ENCODE measurements at regions not wholly inside any gene's neighbourhood (a gene's known extent, or its start where the extent isn't known, plus 50 kb on each side); places are given as distances from the start of the nearest gene placed in this dataset.

GRCh38 chr7:26444555-26444954 lies 152.9 kb downstream of the SNX10 start:
- no peak for TF ChIP-seq POLR2AphosphoS5 (IDR thresholded peaks at IDR 0.05; ENCODE audit: low read depth)
- no peak for TF ChIP-seq CTCF (IDR thresholded peaks at IDR 0.05; ENCODE audit: insufficient read depth, low read length)
- 0 out of 2 replicates have a peak, but pooled peaks have one; percentile 23 for TF ChIP-seq SPI1 (IDR thresholded peaks at IDR 0.05; ENCODE audit: borderline replicate concordance, low read depth)
- TF ChIP-seq, protein P1, sequence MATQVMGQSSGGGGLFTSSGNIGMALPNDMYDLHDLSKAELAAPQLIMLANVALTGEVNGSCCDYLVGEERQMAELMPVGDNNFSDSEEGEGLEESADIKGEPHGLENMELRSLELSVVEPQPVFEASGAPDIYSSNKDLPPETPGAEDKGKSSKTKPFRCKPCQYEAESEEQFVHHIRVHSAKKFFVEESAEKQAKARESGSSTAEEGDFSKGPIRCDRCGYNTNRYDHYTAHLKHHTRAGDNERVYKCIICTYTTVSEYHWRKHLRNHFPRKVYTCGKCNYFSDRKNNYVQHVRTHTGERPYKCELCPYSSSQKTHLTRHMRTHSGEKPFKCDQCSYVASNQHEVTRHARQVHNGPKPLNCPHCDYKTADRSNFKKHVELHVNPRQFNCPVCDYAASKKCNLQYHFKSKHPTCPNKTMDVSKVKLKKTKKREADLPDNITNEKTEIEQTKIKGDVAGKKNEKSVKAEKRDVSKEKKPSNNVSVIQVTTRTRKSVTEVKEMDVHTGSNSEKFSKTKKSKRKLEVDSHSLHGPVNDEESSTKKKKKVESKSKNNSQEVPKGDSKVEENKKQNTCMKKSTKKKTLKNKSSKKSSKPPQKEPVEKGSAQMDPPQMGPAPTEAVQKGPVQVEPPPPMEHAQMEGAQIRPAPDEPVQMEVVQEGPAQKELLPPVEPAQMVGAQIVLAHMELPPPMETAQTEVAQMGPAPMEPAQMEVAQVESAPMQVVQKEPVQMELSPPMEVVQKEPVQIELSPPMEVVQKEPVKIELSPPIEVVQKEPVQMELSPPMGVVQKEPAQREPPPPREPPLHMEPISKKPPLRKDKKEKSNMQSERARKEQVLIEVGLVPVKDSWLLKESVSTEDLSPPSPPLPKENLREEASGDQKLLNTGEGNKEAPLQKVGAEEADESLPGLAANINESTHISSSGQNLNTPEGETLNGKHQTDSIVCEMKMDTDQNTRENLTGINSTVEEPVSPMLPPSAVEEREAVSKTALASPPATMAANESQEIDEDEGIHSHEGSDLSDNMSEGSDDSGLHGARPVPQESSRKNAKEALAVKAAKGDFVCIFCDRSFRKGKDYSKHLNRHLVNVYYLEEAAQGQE (IDR thresholded peaks at IDR 0.05; ENCODE audit: insufficient replicate concordance, low read depth) = no peak
- TF ChIP-seq GABPA (IDR thresholded peaks at IDR 0.05; ENCODE audit: low read depth) = no peak

Measured in HL-60 (cell line).